HG03108 (cell line): ENCODE measurements at regions not wholly inside any gene's neighbourhood (a gene's known extent, or its start where the extent isn't known, plus 50 kb on each side); places are given as distances from the start of the nearest gene placed in this dataset.
A peak's percentile ranks its signal among the peaks of the same experiment; 100 is the strongest.

Experiments used
- ATAC-seq: cut with Tn5 transposase; IDR thresholded peaks from one replicate; pipeline ENCODE4 v1.9.1; 2021; ENCODE audit warnings: moderate library complexity; ENCODE audit not compliant: unreplicated experiment

DNA sequence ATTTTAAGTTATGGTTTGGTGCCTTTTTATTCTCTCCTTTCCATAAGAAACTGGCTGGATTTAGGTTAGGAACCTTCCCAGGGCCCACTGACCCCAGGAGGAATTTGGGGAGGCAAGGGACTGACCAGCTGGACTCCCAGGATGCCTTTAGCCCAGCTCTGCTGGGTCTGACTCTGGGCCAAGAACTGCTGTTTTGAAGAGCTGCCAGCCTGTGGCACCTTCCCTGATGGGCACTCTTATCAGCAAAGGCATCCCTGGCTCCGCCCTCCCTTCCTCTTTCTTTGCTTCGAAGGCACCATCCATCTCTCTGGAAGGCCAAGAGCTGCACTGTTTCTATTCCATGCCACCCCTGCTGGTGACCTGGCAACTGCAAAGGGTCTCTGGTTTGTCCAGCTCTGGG lies 174.7 kb downstream of the POU4F1 start:
- ATAC-seq, result no peak

DNA sequence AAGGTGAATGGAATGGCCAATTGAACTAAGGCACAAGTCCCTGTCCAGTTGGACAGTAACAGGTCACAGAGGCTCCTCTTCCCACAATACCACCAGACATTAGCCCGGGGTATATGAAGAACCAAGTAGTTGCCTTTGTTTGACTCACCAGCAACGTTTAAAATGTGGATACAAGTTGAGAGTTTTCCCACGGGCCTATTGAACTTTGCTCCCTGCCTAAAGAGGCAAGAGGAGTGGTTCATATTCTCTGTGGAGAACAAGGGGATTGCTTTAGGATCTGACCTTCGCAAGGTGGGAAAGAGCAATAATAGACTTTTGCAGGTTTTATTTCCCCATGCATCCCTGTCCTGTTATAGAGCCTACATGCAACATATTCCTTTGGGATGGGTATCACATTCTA lies 177.2 kb downstream of the POU4F1 start:
- ATAC-seq, result no peak

DNA sequence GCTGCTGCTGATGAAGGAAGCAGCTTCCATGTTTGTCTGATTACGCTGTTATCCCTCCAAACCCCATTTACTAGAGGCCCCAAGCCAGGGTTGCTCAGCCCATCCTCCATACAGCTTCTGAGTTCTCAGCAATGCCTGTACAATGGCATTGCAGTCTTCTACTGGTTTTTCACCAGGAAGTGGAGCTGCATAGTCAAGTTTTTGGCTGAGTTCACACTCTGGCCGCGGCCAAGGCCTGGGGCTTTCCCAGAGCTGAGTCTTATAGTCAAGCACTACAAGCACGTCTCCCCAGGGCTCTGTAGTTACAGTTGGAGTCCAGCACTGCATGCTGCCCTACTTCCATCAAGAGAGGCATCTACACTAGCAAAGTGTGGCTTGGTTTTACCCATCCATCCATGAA lies 182.5 kb downstream of the POU4F1 start:
- peak; percentile 69 for ATAC-seq

DNA sequence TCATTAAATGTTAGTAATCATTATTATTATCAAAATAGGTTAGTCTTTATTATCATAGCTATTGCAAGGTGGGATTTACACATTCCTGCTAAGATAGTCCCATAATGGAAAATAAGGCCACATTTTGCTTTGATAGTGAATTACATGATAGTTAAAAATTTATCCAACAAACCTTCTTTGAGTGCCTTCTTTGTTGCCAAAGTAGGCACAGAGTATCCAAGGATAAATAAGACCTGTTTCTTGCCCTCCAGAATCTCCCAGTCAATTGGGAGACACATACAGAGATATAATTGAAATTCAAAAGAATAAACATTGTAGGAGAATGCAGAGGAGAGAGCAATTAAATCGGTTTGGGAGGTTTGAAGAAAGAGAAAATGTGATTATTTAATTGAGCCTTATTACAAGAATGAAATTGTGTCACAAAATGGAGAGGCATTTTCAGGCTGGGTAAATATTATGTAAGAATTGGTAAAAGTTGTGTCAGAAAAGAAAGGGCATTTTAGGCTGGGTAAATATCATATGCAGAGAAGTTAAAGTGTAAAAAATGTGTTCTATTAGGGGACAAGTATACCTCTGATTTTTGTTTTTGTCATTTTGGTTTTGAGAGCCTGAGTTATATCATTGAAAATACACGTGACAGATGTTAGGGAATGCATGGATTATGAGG lies 189.3 kb downstream of the POU4F1 start:
- no peak for ATAC-seq

DNA sequence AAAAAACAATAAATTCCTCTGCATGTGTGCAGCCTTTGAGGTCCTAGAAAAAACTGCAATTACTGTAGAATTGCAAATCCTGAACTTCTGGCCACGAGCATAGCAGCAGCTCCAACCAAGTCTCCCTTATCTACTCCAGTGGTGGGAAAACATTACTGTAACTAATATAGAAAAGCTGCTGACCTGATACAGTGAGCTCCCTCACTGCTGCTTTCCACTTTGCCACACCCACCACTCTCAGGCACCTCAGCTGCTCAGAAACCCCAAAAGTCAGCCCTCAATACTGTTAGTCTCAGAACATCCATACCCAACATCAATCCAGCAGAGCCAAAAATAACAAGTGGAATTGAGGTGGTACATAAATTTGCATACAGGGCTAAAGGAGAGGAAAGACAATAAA lies 192.5 kb downstream of the POU4F1 start:
- ATAC-seq, result no peak

DNA sequence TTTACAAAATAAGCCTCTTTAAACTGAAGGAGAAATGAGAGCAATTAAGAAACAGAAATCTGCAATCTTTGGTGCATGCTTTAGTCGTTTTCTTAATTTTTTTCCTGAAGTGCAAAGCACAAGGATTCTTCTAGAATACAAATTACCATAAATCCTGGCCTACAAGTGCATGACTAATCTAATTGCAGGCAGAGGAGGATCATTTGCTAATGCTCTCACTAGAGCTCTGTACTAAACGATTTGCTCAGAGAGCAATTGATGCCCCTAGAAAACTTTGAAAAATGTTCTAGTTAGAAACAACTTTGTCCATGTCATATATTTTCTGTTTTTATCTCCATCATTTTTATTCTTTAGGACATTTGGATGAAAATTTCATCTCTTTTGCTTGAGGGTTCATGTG lies 193.2 kb downstream of the POU4F1 start:
- no peak for ATAC-seq

DNA sequence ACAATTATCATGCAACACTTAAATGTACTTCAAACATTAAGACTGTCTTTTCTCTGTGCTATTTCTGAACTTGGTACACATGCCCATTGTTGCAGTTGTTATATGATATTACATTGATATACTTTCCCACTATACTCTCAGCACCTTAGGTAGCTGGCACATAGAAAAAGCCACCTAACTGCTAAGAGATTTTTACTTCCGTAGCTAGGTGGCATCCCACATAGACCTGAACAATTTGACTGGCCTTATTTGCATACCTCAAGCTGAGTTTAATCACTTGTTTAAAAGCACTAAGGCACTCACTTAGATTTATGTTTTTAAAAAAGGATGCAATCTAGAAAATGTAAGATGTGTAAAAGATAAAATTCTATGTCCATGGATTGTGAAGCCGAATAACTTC lies 194.2 kb downstream of the POU4F1 start:
- peak; percentile 69 for ATAC-seq

DNA sequence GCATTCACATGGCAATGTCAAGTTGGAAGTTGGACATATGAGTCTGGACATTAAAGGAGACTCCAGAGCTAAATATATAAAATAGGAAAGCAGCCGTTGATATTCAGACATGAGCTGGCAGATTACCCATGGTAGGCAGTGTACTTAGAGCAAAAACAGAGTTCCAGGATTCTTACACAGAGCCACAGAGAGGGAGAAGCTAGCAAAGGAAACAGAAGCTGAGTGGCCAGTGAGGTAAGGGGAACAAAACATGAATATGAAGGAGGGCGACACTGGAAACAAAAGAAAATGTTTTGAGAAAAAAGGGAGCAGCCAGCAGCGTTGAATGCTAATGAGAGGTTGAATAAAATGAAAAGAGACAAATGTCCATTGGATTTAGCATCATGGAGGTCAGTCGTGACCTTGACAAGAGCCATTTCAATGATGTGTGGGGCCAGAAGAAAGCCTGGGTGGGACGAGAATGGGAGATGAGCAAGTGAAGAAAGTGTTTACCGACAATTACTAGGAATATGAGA lies 198.4 kb downstream of the POU4F1 start:
- no peak for ATAC-seq

DNA sequence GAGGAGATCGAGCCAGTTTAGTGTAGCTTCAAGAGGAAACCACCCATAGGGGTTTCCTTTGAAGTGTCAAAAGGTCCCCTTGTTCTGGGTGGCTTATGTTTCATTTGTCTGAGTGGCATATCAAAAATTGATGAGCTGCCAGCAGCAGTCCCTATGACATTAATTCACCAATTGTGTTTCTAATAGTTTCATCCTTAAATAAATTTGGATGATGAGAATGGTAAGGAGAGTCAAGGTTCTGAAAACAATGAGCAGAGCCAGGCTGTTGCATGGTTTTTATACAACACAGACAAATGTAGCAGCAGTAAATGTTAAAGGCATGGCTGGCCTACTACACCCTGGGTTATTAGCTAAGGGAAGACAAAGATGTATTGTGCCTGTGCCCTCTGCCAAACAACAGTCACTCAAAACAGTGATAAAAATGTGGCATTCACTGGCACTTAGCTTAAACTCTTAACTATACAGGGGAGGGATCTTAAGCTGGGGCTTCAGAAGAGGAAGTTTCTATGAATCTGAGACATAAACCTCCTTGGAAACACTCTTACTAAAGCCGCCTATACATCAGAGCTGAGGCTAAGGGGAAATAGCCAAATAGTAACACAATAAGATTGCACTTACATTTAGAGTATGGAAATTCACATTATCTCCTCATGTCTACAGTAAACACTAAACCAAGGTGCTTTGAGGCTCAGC lies 200.5 kb downstream of the POU4F1 start:
- no peak for ATAC-seq

DNA sequence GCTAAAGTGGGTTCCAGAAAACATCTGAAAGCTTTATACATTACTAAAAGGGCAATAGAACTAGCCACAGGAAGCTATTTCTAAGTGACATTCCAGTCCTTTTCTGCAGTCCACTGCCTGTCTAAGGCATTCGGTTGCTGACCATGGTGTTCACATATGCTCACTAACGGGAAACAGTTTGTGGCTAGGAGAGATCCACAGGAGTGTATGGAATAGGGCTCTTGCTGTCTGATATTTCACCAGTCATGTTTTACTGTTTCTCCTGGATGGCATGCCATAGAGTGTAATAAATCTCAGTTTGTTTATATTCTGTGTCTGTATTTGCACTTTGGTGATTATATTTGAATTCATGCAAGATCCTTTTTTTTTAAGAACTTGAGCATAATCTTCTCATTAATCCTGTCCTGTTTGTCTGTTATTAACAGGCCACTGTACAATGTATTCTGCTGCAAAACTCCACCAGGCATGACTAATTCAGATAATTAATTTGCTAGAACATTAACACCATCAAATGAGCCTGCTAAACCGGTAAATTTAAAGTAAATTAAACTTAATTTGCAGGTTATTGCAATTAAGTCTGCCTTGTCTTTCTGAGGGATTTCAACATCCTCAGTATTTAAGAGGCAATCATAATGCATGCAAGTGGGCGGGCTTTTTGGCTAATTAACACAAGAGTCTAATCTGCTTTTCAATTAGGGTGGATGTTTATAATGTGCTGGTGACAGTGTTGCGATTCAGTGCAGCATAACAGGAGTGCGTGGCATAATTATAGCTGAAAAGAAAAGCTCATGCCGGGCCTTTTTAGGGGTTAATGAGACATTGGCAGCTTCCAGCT lies 201.3 kb downstream of the POU4F1 start:
- no peak for ATAC-seq

DNA sequence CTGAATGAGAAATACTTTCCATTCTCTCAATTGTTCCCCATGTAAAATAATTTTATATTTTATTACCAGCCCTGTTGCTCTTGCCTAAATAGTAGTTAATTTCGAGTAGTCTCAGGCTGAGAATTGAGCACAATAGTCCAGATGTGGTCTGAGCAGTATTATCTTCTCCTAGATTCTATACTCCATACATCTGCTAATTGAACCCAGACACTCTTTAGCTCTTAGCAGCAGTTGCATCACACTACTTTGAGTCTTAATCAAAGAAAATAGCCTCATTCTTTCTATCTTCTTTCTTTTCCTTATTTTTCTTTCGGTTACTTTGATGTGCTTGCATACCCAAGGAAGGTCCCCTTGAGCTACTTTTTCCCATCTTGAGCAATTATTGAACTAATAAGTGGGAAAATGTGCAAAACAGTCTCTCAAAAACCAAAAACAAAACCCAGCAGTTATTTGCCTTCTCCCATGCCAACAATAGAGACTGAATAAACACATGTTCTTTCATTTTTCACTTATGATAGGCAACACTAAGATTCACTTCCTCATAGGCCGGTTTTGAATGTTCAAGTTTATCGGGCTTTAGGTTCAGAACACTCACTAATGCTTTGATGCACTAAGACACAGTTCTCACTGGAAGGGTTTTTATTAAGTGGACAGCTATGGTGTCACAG lies 204.5 kb downstream of the POU4F1 start:
- ATAC-seq, result peak; percentile 91

DNA sequence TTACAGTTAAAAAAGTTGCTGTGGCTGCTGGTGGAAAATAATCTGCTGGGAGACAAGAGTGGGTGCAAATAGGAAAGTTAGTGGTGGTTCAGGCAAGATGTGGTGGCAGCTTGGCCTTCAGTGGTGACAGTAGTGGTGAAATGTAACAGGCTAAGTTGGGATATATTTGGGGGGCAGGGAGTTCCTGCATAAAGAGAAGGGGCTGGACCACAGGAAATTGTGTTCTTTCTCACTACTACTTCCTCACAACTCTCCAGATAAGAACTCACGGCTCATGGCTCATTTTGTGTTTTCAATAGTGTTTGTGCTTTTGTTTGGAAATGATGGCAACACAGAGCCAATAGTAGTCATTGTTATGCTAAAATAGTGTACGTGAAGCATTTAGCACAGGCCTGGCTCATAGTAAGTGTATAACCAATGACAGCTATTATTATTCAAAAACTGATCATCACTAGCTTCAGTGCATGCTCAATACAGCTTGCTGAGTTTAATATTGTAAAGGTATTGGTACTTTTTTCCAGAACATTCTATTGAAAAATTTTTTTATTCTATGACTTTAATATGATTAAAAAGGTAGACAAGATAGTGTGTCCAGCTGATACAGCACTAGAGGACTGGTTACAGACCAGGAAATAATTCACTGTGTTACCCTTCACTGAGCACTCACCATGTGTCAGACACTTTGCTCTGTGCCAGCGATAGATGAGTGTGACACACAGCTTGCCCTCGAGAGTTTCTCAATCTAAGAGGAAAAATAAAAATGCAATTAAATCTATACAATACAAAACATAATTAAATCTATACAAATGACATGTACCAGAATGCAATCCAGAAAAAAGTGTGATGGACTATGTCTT lies 209.8 kb downstream of the POU4F1 start:
- ATAC-seq, result no peak

DNA sequence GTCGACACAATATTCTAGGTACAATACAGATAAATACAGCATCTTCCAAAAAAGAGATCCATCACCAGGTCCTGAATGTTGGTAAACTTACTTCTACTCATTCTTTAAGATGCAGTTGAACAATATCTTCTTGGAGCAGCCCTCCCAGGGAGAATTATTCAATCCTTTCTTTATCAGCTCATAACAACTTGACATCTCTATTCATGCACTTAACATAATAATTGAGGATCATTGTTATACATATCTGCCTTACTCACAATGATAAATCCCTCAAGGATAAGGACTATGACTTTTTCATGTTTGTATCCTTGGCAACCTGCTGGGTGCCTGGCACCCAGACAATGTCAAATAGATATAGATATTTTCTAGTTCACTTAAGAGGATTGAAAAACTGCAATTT lies 219.5 kb downstream of the POU4F1 start:
- no peak for ATAC-seq

DNA sequence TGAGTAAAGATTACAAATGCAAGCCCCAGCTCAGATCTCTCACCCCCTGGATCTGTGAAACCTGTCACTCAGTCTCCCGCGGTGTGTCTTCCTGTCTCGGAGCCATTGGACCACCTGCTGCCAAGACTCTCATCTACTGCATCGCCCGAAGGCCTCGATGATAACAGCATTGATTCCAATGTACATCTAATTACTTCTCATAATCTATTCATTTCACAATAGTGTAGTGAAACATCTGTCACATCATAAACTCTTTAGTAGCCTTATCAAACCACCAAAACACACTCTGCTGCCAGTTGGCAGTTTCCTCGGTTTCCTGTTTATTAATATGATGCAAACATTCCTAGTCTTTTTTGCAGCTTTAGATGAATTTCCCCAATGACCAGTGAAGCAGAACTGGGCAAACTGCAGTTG lies 220.3 kb downstream of the POU4F1 start:
- no peak for ATAC-seq

DNA sequence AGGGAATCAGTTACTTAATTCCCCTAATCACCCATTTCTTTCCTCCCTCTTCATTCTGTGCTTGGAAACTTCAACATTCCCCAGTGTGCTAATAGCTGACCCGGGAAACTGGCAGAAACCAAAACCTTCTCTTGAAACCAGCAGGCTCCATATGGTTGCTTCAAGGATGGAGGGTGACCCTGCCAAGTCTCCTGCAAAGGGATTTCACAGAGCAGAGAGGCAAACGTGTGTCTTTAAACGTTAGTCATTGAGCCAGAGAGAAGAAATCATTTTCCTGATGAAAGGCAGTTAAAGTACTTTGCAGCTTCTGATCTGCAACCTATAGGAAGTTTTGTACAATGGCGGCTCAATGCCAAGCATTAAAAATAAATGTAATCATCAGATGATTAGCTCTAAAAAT lies 220.9 kb downstream of the POU4F1 start:
- ATAC-seq, result no peak

DNA sequence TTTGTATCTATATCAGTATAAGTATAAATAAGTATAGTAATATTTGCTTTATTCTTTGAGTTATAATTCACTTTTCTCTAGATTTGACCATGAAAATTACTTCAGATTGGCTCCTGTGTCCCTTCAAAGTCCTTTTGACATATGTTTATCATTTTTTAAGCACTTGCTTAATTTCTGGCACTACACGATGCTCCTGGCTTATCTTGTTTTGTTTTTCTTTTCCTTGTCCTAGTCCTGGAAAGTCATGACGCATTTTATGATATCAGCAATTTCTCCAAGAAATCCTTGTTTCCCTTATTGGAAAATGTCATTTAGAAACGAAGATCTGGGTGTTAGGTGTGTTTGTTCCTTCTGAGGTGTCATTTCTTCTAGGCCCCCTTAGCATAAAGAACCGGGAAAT lies 226.5 kb downstream of the POU4F1 start:
- no peak for ATAC-seq

DNA sequence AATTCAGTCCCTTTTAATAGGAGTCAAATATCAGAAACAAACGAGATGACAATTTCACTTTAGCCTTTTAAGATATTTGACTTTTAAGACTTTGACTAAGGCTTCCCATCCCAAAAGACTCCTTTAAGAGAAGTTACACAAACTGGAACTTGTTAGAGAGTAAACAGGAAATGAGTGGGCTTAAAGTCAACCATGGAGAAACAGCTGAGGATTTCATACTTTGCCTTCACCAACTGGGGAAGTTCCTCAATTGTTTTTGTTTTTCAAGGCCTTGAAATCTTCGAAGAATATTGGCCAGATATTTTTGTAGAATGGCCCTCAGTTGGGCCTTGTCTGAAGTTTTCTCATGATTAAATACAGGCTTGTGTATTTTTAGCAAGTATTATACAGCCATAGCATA lies 227.3 kb downstream of the POU4F1 start:
- ATAC-seq, result no peak

DNA sequence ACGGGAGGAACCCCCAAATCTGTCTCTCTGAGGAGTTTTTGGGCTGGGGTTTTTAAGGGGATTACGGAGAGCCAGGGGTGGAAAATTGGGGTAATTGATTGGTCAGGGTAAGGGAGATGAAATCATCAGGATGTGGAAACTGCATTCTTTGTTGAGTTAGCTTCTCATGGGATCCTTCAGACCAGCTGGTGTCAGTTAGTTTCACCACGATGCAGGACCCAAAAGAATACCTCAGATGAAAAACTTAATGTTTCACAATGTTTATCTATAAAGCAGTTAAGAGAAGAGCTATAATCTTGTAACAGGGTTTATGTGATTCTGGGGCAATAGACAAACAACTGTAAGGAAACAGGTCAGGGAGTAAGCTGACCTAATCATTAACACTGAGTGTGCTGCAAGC lies 230.8 kb downstream of the POU4F1 start:
- ATAC-seq, result no peak

DNA sequence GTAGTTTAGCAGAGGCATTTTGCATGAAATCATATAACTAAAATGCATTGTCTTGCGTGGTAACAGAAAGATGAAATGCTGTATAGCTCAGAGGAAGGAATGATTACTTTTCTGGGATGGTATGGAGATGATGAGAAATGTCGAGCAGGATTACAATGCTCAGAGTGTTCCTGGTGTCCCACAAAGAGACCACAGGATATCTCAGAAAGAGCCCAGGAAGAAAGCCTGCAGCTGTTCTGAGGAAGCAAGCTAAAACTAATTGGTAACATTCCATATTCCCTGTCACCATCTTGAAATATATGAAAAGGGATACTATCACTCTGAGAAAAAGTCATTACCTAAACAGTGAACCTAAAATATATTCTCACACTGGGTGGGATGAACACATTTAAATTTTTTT lies 233.1 kb downstream of the POU4F1 start:
- ATAC-seq, result no peak

DNA sequence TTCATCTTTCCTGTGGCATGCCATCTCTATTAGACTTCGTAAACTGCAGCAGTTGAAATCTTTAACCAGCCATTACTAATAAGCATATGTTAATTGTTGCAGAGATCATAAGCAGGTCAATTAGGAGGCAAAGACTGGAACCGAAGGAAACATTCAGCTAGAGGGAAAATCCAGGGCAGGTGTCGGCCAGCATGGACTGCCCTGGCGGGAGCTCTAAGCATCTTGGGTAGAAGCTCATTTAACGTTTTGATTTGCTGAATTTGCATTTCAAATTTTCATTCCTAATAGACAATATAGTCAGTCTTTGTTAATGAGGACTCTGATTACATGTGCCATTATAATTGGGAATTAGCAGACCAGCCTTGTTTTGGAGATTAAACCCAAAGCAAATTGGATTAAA lies 238.6 kb downstream of the POU4F1 start:
- ATAC-seq, result no peak
